Activated T-helper 1 cell treated with anti-CD3 and anti-CD28 coated beads, Interleukin-12 subunit alpha, Interleukin-12 subunit beta, Interleukin-2, Interleukin-4 antibody, amounts not matched to agents 30 ng/mL and 10 ng/mL and 1 ng/mL, durations not matched to agents 14 hours and 24 hours and 36 hours (primary cell): ENCODE measurements at regions not wholly inside any gene's neighbourhood (a gene's known extent, or its start where the extent isn't known, plus 50 kb on each side); places are given as distances from the start of the nearest gene placed in this dataset.
"Not testable (repeated sequence)": the region's sequence is repeated elsewhere in the genome, so short reads cannot be mapped to it uniquely, and the experiment has no call there.

ENCODE experiments used
- DNase-seq: peaks from one replicate; pipeline ENCODE4 v3.0.0; 2021; ENCODE audit warnings: low spot score
- H3K27ac Mint-ChIP-seq: one replicate; pipeline ENCODE4 v1.8.0; 2021; ENCODE audit warnings: mild to moderate bottlenecking, mixed read lengths
- H3K27me3 Mint-ChIP-seq: one replicate; pipeline ENCODE4 v1.8.0; 2022; ENCODE audit warnings: mild to moderate bottlenecking, moderate library complexity, mixed read lengths; ENCODE audit not compliant: insufficient read depth
- H3K36me3 Mint-ChIP-seq: one replicate; pipeline ENCODE4 v1.8.0; 2021; ENCODE audit warnings: low read depth, mixed read lengths
- H3K4me1 Mint-ChIP-seq: one replicate; pipeline ENCODE4 v1.8.0; 2021; ENCODE audit warnings: low read depth, mixed read lengths
- H3K4me3 Mint-ChIP-seq: one replicate; pipeline ENCODE4 v1.8.0; 2021; ENCODE audit warnings: mild to moderate bottlenecking, moderate library complexity, mixed read lengths
- H3K9me3 Mint-ChIP-seq: one replicate; pipeline ENCODE4 v1.8.0; 2021; ENCODE audit warnings: mixed read lengths
- intact Hi-C: fragments of 100-400 bp; cut with micrococcal nuclease; formaldehyde crosslinking; loops from one replicate; pipeline ENCODE4 v1.15.1; 2024

DNA sequence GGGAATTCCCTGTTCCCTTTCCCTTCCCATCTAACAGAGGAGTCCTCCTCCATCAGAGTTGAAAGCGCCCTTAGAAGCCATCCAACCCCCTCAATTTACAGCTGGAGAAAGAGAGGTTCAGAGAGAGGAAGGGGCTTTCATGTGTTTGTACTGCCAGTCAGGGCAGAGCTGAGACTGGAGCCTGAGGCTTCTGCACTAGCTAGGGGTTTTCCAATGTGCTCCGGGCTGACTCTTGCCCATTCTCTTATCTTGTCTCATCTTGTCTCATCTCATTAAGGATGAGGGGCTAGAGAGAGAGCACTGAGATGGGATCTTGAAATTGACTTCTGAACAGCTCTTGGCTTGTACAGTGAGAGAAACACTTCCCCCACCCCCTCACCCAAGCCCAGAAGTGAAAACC is 67.4 kb upstream of the SHB start:
- H3K4me1 Mint-ChIP-seq: no peaks in the 10 kb centered on the region
- intact Hi-C loops: no loop called here
- no peaks in the 10 kb centered on the region for H3K9me3 Mint-ChIP-seq
- DNase-seq: no peak
- no peak overlapping the region for H3K4me3 Mint-ChIP-seq
- H3K27ac Mint-ChIP-seq: no peak overlapping the region
- no peaks in the 10 kb centered on the region for H3K36me3 Mint-ChIP-seq
- H3K27me3 Mint-ChIP-seq: peaks cover 12% of the 10 kb centered on the region

DNA sequence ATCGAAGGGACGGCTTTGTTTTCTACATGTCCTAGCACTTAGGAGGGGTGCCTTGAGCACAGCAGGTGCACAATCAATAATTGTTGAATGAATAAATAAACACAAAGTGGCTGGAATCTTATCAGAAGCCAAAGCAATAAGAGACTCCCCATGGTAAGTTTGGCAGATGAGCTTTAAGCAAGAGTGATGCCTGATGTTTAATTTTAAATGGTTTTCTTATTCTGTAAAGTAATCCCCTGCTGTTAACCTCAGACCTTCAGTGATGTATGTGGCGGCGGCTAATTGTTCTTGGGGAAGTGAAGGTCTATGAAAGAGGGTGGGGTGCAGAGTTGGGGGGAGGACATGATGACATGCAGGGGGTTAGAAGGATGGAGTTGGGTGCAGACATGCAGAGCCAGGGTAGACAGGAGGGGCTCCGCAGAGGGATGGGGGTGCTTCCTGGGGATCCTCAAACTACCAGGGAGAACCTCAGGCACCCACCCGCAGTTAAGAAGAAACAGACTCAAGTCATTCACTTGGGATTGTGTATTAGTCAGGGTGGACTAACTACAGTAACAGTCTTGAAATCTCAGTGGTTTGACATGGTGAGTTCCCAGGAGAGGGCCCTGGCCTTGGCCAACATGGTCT is 65.7 kb upstream of the SHB start:
- no peaks in the 10 kb centered on the region for H3K4me1 Mint-ChIP-seq
- intact Hi-C loops: no loop called here
- no peaks in the 10 kb centered on the region for H3K36me3 Mint-ChIP-seq
- H3K9me3 Mint-ChIP-seq: no peaks in the 10 kb centered on the region
- DNase-seq: no peak
- H3K4me3 Mint-ChIP-seq: no peak overlapping the region
- no peak overlapping the region for H3K27ac Mint-ChIP-seq
- peaks cover 7% of the 10 kb centered on the region for H3K27me3 Mint-ChIP-seq

DNA sequence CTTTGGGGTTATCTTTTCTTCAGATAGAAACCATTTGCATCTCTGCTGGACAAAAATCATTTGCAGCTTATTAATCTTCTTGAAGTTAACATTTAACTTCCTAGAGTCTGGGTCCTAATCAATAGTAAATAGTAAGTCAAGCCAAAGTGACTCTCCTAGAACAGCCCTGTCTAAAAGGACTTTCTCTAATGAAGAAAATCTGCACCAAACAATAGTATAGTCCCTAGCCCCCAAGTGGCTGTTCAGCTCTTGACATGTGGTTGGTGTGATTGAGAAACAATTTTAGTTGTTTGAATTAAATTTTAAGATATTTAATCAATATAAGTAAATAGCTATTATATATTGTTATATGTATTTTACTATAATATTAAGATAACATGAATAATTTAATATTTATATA is 64.6 kb upstream of the SHB start:
- DNase-seq: no peak
- no peak overlapping the region for H3K27ac Mint-ChIP-seq
- H3K4me3 Mint-ChIP-seq: no peak overlapping the region
- peaks cover 7% of the 10 kb centered on the region for H3K27me3 Mint-ChIP-seq
- H3K9me3 Mint-ChIP-seq: no peaks in the 10 kb centered on the region
- intact Hi-C loops: no loop called here
- H3K36me3 Mint-ChIP-seq: no peaks in the 10 kb centered on the region
- H3K4me1 Mint-ChIP-seq: no peaks in the 10 kb centered on the region

DNA sequence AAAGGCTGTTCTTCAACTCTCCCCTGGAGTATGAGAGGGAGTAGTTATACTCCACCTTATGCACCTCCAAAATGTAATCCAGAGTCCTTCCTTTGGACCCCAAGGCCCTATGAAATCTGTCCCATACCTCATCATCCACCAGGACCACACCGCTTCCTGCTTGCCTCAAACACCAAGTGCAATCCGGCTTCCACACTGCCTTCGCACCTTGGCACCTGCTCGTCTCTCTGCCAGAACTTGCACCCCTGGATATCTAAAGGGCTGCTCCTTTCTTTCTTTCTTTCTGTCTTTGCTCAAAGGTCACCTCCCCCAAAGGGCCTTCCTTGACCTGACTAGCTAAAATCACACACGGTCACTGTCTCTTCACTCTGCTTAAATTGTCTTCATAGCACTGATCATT is 63.9 kb upstream of the SHB start:
- intact Hi-C loops: no loop called here
- H3K4me1 Mint-ChIP-seq: no peaks in the 10 kb centered on the region
- DNase-seq: no peak
- no peaks in the 10 kb centered on the region for H3K36me3 Mint-ChIP-seq
- no peaks in the 10 kb centered on the region for H3K9me3 Mint-ChIP-seq
- no peak overlapping the region for H3K27ac Mint-ChIP-seq
- no peak overlapping the region for H3K4me3 Mint-ChIP-seq
- H3K27me3 Mint-ChIP-seq: peaks cover 3% of the 10 kb centered on the region

DNA sequence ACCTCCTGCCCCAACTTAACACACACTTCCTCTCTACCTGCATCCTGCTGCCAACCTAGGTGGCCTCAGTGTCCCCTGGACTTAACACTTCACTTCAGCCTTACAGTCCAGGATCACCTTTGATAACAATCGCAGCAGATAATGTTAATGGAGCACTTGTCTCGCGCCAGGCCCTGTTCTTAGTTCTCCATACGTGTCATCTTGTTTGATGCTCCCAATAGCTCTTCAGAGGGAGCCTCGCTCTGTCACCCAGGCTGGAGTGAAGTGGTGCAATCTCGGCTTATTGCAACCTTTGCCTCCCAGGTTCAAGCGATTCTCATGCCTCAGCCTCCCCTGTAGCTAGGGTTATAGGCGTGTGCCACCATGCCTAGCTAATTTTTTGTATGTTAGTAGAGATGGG is 62.7 kb upstream of the SHB start:
- Mint-ChIP-seq H3K4me3 (no peak overlapping the region), H3K27ac (no peak overlapping the region), H3K36me3 (no peaks in the 10 kb centered on the region), H3K4me1 (no peaks in the 10 kb centered on the region), H3K9me3 (no peaks in the 10 kb centered on the region), H3K27me3 (no peaks in the 10 kb centered on the region)
- intact Hi-C loops: no loop called here
- DNase-seq: no peak

DNA sequence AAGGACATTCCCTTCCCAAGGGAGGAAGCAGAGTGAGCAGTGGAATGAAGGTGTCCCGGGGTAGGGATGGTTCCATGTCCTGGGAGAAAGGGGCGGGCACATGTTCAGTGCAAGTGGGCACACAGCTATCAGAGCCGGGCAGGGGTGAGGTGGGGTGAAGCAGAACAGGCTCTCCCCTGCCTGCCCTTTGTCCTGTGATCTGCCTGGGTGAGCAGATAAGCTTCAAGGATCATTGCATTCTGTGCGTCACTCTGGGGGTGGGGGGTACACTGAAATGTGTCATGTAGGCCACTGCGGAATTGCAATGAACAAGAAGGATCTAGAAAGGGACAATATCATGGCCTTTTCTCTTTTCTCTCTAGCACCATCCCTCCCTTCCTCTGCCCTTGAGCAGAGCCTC is 61.7 kb upstream of the SHB start:
- H3K27me3 Mint-ChIP-seq: peaks cover 4% of the 10 kb centered on the region
- H3K27ac Mint-ChIP-seq: no peak overlapping the region
- H3K4me3 Mint-ChIP-seq: no peak overlapping the region
- no peaks in the 10 kb centered on the region for H3K4me1 Mint-ChIP-seq
- intact Hi-C loops: no loop called here
- no peaks in the 10 kb centered on the region for H3K36me3 Mint-ChIP-seq
- no peaks in the 10 kb centered on the region for H3K9me3 Mint-ChIP-seq
- no peak for DNase-seq

DNA sequence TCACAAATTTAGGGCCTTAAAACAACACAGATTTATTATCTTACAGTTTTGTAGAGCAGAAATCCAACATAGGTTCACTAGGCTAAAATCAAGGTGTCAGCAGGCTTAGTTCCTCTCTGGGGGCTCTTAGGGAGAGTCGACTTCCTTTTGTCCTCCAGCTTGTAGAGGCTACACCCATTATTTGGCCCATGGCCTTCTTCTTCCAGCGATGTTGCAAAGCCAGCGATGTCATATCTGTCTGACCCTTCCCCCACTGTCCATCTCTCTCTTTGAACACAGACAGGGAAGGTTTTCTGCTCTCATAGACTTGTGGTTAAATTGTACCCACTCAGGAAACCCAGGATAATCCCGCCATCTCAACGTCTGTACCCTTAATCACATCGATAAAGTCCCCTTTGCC is 60.3 kb upstream of the SHB start:
- H3K27ac Mint-ChIP-seq: no peak overlapping the region
- no peaks in the 10 kb centered on the region for H3K36me3 Mint-ChIP-seq
- no peaks in the 10 kb centered on the region for H3K4me1 Mint-ChIP-seq
- no peaks in the 10 kb centered on the region for H3K9me3 Mint-ChIP-seq
- intact Hi-C loops: no loop called here
- H3K4me3 Mint-ChIP-seq: no peak overlapping the region
- peaks cover 6% of the 10 kb centered on the region for H3K27me3 Mint-ChIP-seq
- no peak for DNase-seq

DNA sequence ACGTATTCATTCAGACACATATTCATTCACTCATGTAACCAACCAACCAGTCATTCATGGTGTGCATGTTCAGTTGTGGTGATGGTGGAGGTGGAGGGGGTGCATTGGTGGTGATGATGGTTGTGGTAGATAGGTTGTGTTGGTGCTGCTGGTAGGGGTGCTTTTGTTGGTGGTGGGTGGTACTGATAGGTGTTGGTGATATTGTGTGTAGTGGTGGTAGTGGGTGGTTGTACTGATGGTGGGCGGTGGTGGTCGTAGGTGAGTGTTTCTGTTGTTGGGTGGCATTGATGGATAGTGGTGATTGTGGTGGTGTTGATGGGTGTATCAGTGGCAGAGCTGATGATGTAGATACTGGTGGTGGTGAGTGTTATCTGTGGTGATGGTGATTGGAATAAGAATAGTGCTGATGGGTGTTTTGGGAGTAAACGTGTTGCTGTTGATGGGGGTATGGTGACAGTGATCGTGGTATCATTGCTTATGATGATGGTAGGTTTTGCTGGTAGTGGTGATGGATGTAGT is 59.8 kb upstream of the SHB start:
- H3K4me1 Mint-ChIP-seq: no peaks in the 10 kb centered on the region
- H3K27ac Mint-ChIP-seq: no peak overlapping the region
- H3K9me3 Mint-ChIP-seq: no peaks in the 10 kb centered on the region
- H3K36me3 Mint-ChIP-seq: no peaks in the 10 kb centered on the region
- no peak for DNase-seq
- intact Hi-C loops: no loop called here
- peaks cover 6% of the 10 kb centered on the region for H3K27me3 Mint-ChIP-seq
- no peak overlapping the region for H3K4me3 Mint-ChIP-seq

DNA sequence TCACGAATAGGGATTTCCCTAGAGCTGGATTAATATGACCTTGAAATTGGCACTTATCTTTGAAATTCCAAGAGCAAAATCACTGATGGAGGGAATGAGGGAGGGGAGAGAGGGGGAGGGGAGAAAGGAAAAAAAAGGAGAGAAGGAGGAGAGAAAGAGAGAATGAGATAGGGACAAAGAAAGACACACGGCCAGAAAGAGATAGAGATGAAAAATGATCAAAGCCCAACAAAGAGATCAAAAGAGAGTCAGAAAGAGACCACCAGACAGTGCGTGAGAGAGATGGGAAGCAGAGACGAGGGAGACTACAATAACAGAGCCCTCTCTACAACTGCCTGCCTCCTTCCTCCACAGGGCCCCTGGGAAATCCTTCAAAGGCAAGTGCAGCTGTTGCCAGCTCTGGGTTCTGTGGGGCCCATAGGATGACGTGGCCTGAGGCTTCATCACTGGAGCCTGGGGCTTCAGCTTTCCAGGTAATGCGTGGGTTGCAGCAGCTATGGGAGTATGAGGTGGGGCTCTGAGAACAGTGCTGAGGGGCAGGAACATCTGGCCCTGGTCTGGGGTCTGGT is 58.3 kb upstream of the SHB start:
- DNase-seq: no peak
- H3K4me3 Mint-ChIP-seq: no peak overlapping the region
- H3K9me3 Mint-ChIP-seq: no peaks in the 10 kb centered on the region
- H3K27ac Mint-ChIP-seq: no peak overlapping the region
- intact Hi-C loops: no loop called here
- peaks cover 6% of the 10 kb centered on the region for H3K27me3 Mint-ChIP-seq
- no peaks in the 10 kb centered on the region for H3K4me1 Mint-ChIP-seq
- H3K36me3 Mint-ChIP-seq: no peaks in the 10 kb centered on the region

DNA sequence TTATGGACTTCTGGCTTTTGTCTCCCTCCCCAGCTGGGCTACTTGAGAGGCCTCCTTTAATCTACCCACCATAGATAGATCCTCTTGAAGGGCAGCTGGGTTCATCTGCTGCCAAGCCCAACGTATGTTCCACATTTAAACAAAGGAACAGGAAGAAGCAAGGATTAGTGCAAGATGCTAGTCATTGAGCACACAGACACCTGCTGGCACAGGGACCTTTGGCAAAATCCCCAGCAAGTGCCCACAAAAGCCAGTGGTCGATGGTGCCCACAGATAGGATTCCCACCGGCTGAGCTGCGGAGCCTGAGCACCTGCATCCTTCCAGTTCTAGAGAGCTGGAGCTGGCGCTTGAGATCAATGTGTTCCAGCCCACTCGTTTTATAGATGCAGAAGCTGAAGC is 57.7 kb upstream of the SHB start:
- H3K36me3 Mint-ChIP-seq: no peaks in the 10 kb centered on the region
- H3K9me3 Mint-ChIP-seq: no peaks in the 10 kb centered on the region
- no peak for DNase-seq
- intact Hi-C loops: no loop called here
- H3K27me3 Mint-ChIP-seq: peaks cover 6% of the 10 kb centered on the region
- H3K4me3 Mint-ChIP-seq: no peak overlapping the region
- no peaks in the 10 kb centered on the region for H3K4me1 Mint-ChIP-seq
- H3K27ac Mint-ChIP-seq: no peak overlapping the region

DNA sequence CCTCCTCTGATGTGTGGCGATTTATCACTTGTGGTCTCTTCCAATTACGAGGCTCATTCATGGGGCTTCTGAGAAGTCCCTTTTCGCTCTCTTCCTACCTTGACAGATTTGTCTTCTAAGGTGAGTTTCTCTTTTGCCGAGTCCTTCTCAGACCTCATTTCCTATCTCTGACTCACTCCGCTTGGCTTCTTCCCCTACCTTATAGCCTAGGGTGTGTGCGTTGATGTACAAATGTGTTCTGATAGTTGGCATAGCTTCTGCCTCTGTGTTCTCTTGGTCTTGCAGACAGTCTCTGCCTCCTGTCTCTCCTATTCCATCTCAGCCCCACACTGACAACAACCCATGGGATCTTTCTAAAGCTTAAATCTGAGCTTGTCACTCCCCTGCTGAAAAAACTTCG is 56.9 kb upstream of the SHB start:
- Mint-ChIP-seq H3K36me3 (no peaks in the 10 kb centered on the region), H3K4me3 (no peak overlapping the region), H3K27me3 (peaks cover 6% of the 10 kb centered on the region), H3K4me1 (no peaks in the 10 kb centered on the region), H3K27ac (no peak overlapping the region), H3K9me3 (no peaks in the 10 kb centered on the region)
- no peak for DNase-seq
- intact Hi-C loops: no loop called here

DNA sequence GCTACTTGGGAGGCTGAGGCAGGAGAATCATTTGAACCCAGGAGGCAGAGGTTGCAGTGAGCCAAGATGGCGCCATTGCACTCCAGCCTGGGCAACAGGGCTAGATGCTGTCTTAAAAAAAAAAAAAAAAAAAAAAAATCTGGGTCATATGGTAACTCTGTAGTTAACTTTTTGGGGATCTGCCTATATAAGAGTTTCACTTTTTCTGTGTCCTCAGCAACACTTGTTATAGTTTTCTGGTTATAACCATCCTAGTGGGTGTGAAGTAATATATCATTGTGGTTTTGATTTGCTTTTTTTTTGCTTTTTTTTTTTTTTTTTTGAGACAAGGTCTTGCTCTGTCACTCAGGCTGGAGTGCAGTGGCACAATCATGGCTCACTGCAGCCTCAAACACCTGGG is 54.3 kb upstream of the SHB start:
- H3K27me3 Mint-ChIP-seq, intact Hi-C loops, H3K4me1 Mint-ChIP-seq, H3K27ac Mint-ChIP-seq, DNase-seq, H3K36me3 Mint-ChIP-seq, H3K4me3 Mint-ChIP-seq, H3K9me3 Mint-ChIP-seq: not testable (repeated sequence)

DNA sequence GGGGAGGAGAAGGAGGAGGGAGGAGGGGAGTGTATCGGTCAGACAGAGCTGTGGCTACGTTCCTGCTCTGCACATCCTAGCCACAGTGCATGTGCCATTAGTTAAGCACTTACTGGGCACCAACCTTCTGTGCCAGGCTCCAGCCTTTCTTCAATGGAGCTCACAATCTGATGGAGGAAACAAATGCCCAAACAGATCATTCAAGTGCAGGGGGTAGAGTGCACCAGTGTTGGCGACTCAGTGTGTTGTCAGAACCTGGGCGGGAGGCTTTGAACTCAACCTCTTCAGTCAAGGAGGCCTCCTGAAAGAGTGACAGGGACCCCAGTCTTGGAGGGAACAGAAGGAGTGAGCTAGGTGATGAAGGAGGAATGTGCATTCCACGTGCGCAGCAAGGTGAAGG is 51.9 kb upstream of the SHB start:
- Mint-ChIP-seq H3K36me3 (no peaks in the 10 kb centered on the region), H3K27me3 (peaks cover 2% of the 10 kb centered on the region), H3K9me3 (no peaks in the 10 kb centered on the region), H3K4me3 (no peak overlapping the region), H3K4me1 (no peaks in the 10 kb centered on the region), H3K27ac (no peak overlapping the region)
- intact Hi-C loops: no loop called here
- DNase-seq: no peak
